Choroid plexus epithelial cell (primary cell): ENCODE measurements at regions not wholly inside any gene's neighbourhood (a gene's known extent, or its start where the extent isn't known, plus 50 kb on each side); places are given as distances from the start of the nearest gene placed in this dataset.

ENCODE experiments used
- DNase-seq: peaks from one replicate; pipeline ENCODE4 v3.0.0-alpha.2; 2010; ENCODE audit warnings: low read depth
- H3K4me3 ChIP-seq: 2 replicates; pipeline ENCODE4 v1.5.1; 2011; ENCODE audit warnings: low read depth, mild to moderate bottlenecking, control low read depth, low read length, moderate library complexity
- TF ChIP-seq, protein P1 (sequence below): conservative IDR thresholded peaks from 2 replicates; pipeline ENCODE4 v1.5.1; 2011; ENCODE audit warnings: low read depth, mild to moderate bottlenecking, control low read depth, inconsistent platforms, low read length, moderate library complexity

DNA sequence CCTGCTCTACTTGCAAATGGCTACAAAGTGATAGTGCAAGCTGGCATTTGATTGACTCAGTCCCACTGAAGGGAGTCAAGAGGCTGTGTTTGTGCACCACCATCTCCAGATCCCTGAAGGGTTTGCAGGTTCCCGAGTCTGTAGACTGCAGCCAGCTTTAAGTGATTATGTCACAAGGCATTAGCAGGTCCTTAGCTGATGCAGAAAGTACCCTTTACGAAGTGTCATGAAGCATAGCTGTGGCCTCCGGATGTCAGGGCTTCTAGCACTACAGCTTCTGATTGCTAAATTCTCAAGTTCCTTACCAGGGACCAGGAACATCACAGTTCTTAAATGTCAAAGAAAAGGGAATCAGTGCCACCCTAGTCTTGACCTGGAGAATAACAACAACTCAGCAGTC lies 311.3 kb upstream of the TRPC7 start:
- no peak overlapping the region for H3K4me3 ChIP-seq
- no peak for DNase-seq
- TF ChIP-seq, protein P1, sequence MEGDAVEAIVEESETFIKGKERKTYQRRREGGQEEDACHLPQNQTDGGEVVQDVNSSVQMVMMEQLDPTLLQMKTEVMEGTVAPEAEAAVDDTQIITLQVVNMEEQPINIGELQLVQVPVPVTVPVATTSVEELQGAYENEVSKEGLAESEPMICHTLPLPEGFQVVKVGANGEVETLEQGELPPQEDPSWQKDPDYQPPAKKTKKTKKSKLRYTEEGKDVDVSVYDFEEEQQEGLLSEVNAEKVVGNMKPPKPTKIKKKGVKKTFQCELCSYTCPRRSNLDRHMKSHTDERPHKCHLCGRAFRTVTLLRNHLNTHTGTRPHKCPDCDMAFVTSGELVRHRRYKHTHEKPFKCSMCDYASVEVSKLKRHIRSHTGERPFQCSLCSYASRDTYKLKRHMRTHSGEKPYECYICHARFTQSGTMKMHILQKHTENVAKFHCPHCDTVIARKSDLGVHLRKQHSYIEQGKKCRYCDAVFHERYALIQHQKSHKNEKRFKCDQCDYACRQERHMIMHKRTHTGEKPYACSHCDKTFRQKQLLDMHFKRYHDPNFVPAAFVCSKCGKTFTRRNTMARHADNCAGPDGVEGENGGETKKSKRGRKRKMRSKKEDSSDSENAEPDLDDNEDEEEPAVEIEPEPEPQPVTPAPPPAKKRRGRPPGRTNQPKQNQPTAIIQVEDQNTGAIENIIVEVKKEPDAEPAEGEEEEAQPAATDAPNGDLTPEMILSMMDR = no peak

DNA sequence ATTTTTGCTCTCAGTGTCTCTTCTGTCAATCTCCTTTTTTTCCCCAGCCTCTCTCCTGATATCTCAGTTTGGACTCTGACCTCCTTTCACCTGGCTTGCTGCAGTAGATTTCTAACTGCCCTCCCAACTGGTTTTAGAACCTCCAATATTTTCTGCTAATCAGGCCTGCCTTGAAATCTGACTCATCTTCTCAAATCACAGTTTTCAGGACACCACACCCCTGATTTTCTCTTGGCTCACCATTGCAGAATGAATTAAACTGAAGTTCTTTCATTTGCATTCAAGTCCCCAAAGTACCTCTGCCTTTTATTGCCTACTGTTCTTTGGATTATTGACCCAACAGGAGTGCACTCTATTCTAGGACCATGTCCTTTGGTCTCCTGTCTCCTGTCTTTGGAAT lies 310.4 kb upstream of the TRPC7 start:
- DNase-seq = no peak
- H3K4me3 ChIP-seq = no peak overlapping the region
- TF ChIP-seq, protein P1 = no peak

DNA sequence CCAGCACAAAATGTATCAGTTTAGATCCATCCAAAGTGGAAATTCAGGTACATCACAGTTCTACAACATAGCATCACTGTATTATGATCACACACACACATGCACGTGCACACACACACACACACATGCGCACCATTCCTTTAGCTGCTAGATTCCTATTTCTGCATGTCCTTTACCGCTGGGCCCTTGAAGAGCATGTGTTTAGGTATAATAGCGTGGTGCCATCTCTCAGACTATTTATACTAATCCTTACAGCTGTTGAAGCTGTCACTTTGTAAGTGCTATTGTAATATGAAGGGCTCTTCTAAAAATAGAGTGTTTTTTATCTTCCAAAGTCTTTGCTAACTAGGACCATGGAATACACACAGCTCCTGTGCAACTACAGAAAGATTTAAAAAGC lies 308.8 kb upstream of the TRPC7 start:
- DNase-seq = no peak
- no peak overlapping the region for H3K4me3 ChIP-seq
- TF ChIP-seq, protein P1 = no peak

DNA sequence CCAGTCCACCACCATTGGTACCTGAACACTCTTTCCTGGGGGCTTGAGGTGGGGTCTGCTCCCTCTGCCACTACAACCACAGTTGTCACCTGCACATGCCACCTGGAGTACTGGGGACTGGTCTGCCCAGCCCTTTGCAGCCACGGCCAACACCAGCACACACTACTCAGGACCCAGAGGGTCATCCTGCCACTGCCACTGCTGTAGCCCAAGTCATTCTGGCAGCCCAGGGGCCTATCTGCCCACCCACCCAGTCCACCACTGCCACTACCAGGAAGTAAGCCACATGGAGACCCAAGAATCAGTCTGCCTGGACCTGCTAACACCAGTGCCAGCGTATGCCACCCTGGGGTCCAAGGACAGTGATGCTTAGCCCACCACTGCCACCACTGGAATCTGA lies 302.4 kb upstream of the TRPC7 start:
- TF ChIP-seq, protein P1 = no peak
- no peak for DNase-seq
- H3K4me3 ChIP-seq = no peak overlapping the region

DNA sequence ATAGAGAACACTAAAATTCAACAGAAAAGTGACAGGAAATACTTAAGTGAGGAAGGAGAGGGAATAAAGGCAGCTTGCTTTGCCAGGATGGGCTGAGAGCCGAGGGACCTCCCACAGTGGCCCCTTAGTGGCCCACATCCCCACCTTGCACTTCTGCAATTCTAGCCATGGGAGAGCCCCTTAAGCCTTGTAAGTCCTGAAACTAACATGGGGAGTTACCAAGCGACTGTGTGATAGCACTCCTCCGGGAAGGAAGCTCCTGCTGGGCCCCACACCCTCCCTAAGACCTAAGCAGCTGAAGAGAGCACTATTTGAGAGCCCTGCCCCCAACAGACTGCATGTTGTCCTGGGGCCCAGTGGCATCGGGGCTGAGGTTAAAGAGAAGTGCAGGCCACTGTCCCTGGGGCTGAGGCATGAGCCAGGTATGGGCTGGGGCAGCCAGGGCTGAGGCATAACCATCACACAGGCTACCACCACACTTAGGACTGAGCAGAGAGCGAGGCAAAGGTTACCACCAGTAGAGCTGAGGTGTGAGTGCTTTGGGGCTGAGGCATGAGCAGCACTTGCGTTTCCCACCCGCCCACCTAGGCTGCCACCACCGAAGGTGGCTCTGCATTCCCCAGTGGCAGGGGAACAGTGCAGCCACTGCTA lies 301.8 kb upstream of the TRPC7 start:
- H3K4me3 ChIP-seq = no peak overlapping the region
- peak; percentile 39 for DNase-seq
- TF ChIP-seq, protein P1 = no peak

DNA sequence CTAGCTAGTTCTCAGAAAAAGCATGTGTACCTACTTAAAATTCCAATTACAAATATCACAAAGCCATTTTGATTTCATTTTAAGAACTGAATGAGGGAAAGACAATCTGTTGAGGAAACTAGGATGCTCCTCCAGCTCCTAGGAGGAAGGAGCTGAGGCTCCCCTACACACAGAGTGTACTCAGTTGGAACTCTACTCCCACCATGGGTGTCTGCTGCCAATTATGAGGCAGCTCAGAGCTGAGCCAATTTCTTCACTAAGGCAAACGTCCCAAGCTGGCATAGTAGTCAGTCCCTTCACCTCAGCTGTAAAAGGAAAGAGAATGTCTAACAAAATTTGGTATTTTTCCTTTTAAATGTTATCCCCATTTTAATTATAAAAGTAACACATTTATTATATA lies 300.0 kb upstream of the TRPC7 start:
- DNase-seq = no peak
- no peak overlapping the region for H3K4me3 ChIP-seq
- TF ChIP-seq, protein P1 = no peak

DNA sequence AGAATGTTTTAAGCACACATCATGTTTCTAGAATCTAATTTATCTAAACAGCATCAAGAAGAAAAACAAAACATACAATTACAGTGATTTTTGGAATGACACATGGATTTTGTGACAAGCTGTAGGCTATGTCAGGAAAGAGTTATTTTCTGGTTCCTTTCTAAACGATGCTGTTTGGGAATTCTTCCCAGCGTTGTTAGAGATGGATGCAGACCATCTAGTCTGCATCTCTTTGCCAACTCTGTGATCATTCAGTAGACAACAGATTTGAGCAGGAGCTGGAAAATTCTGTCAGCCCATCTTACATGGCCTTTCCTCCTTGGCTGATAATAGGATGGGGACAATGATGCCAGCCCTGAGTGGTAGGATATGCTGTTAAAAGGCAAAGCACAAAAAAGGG lies 295.7 kb upstream of the TRPC7 start:
- TF ChIP-seq, protein P1 = no peak
- no peak overlapping the region for H3K4me3 ChIP-seq
- no peak for DNase-seq
